Activated CD4-positive, alpha-beta memory T cell treated with anti-CD3 and anti-CD28 coated beads, Interleukin-2, amount 10 ng/mL, durations not matched to agents 7 days and 5 days (primary cell): ENCODE measurements at regions not wholly inside any gene's neighbourhood (a gene's known extent, or its start where the extent isn't known, plus 50 kb on each side); places are given as distances from the start of the nearest gene placed in this dataset.
"Not testable (repeated sequence)": the region's sequence is repeated elsewhere in the genome, so short reads cannot be mapped to it uniquely, and the experiment has no call there.

ENCODE experiments used
- CTCF ChIA-PET: fragments of 350-600 bp; sonication (Branson Sonifier 250); formaldehyde crosslinking; loops from one replicate; lab custom pipeline; 2021; ENCODE audit warnings: antibody characterized with exemption, inconsistent platforms; lab: Charles Lee
- POLR2A ChIA-PET: fragments of 350-600 bp; sonication (Branson Sonifier 250); formaldehyde crosslinking; loops from one replicate; lab custom pipeline; 2021; ENCODE audit warnings: antibody characterized with exemption; lab: Charles Lee
- DNase-seq: peaks from one replicate; pipeline ENCODE4 v3.0.0-alpha.2; 2020
- H3K27ac Mint-ChIP-seq: one replicate; pipeline ENCODE4 v1.8.0; 2021; ENCODE audit warnings: mild to moderate bottlenecking, mixed read lengths
- H3K27me3 Mint-ChIP-seq: one replicate; pipeline ENCODE4 v1.8.0; 2021; ENCODE audit warnings: mixed read lengths
- H3K36me3 Mint-ChIP-seq: one replicate; pipeline ENCODE4 v1.8.0; 2021; ENCODE audit warnings: low read depth, mixed read lengths
- H3K4me1 Mint-ChIP-seq: one replicate; pipeline ENCODE4 v1.8.0; 2021; ENCODE audit warnings: mixed read lengths
- H3K4me3 Mint-ChIP-seq: one replicate; pipeline ENCODE4 v1.8.0; 2021; ENCODE audit warnings: mild to moderate bottlenecking, mixed read lengths
- H3K9me3 Mint-ChIP-seq: one replicate; pipeline ENCODE4 v1.8.0; 2021; ENCODE audit warnings: mixed read lengths

- H3K9me3 Mint-ChIP-seq, H3K27me3 Mint-ChIP-seq, DNase-seq, H3K27ac Mint-ChIP-seq, H3K36me3 Mint-ChIP-seq, CTCF ChIA-PET, H3K4me1 Mint-ChIP-seq, POLR2A ChIA-PET, H3K4me3 Mint-ChIP-seq: not testable (repeated sequence)
These were observed 117.6 kb upstream of the KCNJ18 start for GRCh38 chr17:21574611-21575255.

DNA sequence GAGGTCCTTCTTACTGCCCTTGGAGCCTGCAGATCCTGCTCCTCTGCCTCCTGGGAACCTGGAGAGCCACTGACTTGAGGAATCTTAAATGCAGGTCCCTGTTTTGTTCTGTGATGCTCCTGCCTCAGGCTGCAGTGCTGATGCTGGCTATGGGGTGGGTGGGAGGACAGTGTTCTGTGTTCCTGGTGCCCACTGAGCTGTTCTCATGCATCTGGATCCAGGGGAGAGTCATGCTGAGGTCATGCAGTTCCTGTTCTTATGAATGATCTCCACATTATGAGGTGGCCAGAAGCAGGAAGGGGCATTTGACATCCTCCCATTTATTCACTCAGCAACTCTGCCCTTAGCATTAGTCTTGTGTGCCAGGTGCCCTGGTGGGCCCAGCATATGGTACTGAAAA lies 113.5 kb upstream of the KCNJ18 start:
- H3K9me3 Mint-ChIP-seq, DNase-seq, CTCF ChIA-PET, POLR2A ChIA-PET, H3K27me3 Mint-ChIP-seq, H3K4me3 Mint-ChIP-seq, H3K36me3 Mint-ChIP-seq, H3K27ac Mint-ChIP-seq, H3K4me1 Mint-ChIP-seq: not testable (repeated sequence)

DNA sequence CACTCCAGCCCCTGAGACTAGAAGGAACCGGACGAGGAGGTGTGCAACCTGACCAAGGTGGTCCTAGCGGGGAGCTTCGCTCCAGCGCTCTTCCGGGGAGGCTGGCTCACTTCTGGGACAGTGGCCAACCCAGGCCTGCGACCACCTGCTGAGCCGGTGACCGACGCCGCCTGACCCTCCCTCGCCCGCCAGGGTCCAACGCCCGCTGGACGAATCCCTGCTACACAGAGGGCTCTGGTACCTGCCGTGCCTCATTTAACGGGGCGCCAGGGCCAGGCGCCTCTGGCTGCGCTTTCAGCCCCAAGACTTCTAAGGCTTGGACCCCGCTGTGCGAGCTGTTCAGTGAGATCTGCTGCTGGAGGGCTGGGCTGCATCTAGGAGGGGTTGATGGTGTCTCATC lies 99.5 kb upstream of the KCNJ18 start:
- H3K4me1 Mint-ChIP-seq = no peaks in the 10 kb centered on the region

DNA sequence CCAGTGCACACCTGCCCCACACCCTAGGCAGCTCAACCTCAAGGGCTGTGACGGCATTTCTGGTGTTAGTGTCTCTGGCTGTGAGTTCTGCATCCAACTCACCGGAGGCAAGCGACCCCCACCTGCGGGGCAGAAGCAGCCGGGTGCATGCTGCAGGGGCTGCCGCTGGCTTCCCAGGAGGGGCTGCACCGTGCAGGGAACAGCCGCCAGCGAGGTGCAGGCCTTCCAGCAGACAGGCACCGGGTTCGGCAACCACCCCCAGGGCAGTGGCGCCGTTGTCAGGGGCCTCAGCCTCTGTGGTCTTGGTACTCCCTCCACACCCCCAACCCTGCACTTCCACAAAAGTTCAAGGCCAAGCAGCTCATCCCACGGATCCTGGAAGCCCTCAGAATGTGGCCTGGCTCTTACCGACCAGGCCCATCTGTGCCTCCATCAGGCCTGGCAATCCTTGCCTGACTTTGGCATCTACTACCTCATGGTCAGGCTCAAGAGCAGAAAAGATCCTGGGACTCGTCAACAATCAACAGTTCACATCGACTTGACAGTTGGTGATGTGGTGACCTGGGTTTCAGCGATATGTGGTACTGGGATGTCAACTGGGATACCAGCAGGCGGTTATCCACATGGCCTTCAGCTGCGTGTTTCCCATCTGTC lies 98.7 kb upstream of the KCNJ18 start:
- H3K36me3 Mint-ChIP-seq, H3K9me3 Mint-ChIP-seq, DNase-seq, CTCF ChIA-PET, H3K27ac Mint-ChIP-seq, H3K4me1 Mint-ChIP-seq, POLR2A ChIA-PET, H3K4me3 Mint-ChIP-seq: not testable (repeated sequence)
- H3K27me3 Mint-ChIP-seq = peaks cover 16% of the 10 kb centered on the region

More for the DNA sequence above, 99.5 kb upstream of the KCNJ18 start:
- ChIA-PET CTCF (no interaction called here), POLR2A (no interaction called here)
- no peak overlapping the region for H3K27ac Mint-ChIP-seq
- H3K9me3 Mint-ChIP-seq = no peaks in the 10 kb centered on the region
- DNase-seq = no peak
- no peak overlapping the region for H3K4me3 Mint-ChIP-seq
- peaks cover 16% of the 10 kb centered on the region for H3K27me3 Mint-ChIP-seq
- no peaks in the 10 kb centered on the region for H3K36me3 Mint-ChIP-seq

DNA sequence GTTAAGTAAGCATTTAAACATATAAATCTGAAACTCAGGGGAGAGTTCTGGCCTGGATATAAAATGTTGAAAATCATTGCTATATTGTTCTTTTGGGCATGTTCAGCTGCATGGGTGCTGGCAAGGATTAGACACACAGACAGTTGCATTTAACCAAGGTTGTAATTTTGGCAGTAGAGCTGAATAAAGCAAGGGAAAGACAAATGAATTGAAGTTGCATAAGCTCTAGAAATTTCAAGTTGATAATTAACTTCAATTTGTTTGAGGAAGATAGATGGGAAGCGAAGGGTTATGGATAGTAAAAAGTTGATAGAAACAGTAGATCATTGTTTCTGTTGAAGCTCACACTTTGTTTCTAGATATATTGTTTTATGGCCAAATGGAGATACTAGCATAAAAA lies 97.2 kb upstream of the KCNJ18 start:
- Mint-ChIP-seq H3K4me1 (no peaks in the 10 kb centered on the region), H3K9me3 (no peaks in the 10 kb centered on the region), H3K4me3 (no peak overlapping the region), H3K27ac (no peak overlapping the region), H3K36me3 (no peaks in the 10 kb centered on the region), H3K27me3 (peaks cover 16% of the 10 kb centered on the region)
- no peak for DNase-seq
- ChIA-PET CTCF (no interaction called here), POLR2A (no interaction called here)

GRCh38 chr17:21602176-21602575 lies 90.1 kb upstream of the KCNJ18 start:
- DNase-seq = no peak
- no peak overlapping the region for H3K4me3 Mint-ChIP-seq
- H3K4me1 Mint-ChIP-seq = no peaks in the 10 kb centered on the region
- H3K27me3 Mint-ChIP-seq = peaks cover 12% of the 10 kb centered on the region
- ChIA-PET CTCF (no interaction called here), POLR2A (no interaction called here)
- no peaks in the 10 kb centered on the region for H3K36me3 Mint-ChIP-seq
- H3K27ac Mint-ChIP-seq = no peak overlapping the region
- no peaks in the 10 kb centered on the region for H3K9me3 Mint-ChIP-seq

GRCh38 chr17:21603292-21603691 lies 89.0 kb upstream of the KCNJ18 start:
- H3K36me3 Mint-ChIP-seq, H3K9me3 Mint-ChIP-seq, H3K27ac Mint-ChIP-seq, CTCF ChIA-PET, H3K4me3 Mint-ChIP-seq, DNase-seq, H3K27me3 Mint-ChIP-seq, POLR2A ChIA-PET, H3K4me1 Mint-ChIP-seq: not testable (repeated sequence)

DNA sequence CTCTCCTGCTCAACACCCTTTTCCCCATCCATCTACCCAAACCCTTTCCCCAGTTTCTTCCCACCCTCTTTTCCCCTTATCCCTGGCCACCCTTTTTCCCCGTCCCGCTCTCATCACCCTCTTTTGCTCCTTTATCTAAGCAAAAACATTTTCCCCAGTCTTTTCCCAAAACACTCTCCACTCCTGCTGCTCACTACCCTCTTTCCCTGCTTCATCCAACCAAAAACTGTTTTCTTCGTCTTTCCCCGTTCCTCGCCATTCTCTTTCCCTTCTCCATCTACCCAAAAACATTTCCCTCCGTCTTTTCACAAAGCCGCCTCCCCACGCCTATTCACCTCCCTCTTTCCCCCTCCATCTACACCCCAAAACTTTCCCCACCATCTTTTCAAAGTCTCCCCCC lies 80.9 kb upstream of the KCNJ18 start:
- H3K36me3 Mint-ChIP-seq, CTCF ChIA-PET, H3K27ac Mint-ChIP-seq, DNase-seq, H3K27me3 Mint-ChIP-seq, H3K4me3 Mint-ChIP-seq, POLR2A ChIA-PET, H3K9me3 Mint-ChIP-seq, H3K4me1 Mint-ChIP-seq: not testable (repeated sequence)

DNA sequence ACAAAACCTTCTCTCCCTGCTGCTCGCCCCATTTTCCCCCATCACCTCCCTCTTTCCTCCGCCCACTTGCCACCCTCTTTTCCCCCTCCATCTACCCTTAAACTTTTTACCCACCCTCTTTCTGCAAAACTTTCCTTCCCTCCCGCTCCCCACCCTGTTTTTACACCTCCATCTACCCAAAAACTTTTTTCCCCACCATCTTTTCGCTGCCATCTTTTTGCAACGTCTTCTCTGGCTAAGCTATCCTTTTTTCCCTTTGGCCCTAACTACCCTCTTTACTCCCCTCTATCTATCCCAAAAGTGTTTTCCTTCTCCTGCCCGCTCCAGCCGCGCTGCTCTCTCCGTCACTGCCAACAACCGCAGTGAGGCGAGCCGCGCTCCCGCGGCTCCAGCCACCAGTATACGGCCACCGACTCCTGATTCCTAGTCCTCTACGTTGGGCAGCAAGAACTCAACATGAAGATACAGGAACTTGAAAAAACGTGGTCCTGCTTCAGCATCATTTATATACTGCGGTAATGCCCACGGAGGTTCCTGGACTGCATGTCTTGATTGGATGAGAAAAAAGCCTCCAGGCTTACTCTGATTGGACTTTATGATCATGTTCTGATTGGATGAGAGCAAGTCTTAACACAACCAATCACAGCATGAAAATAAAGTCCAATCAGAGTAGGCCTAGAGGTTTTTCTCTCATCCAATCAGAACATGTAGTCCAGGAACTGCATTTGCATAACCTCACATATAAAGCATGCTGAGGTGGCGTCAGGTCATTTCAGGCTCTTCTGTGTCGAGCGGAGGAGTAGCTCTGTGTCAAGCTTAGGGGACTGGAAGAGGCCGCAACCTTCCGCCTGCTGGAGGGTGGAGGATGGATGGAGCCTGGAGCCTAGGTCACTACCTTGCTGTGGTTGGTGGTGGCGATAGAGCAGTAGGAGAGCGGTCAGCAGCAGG lies 79.9 kb upstream of the KCNJ18 start:
- POLR2A ChIA-PET, H3K27ac Mint-ChIP-seq, H3K36me3 Mint-ChIP-seq, H3K27me3 Mint-ChIP-seq, H3K4me1 Mint-ChIP-seq, H3K9me3 Mint-ChIP-seq, DNase-seq, H3K4me3 Mint-ChIP-seq, CTCF ChIA-PET: not testable (repeated sequence)

DNA sequence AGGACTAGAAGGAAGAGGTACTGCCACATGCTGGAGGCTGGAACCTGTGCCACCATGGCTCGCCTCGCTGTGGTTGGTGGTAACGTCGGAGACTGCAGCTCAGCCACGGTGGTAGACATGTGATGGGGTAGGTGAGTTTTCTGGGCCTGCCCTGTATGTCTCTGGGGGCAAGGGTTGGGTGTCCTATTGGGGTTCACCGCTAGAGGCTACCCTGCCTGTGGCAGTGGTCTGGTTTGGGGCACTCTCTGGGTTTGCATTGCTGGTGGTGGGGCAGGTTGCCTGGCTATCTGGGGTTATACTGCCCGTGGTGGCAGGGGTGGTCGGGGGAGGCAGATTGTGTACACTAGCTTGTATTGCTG lies 79.3 kb upstream of the KCNJ18 start:
- no peak overlapping the region for H3K4me3 Mint-ChIP-seq
- no peaks in the 10 kb centered on the region for H3K4me1 Mint-ChIP-seq
- no peak for DNase-seq
- peaks cover 7% of the 10 kb centered on the region for H3K27me3 Mint-ChIP-seq
- no peaks in the 10 kb centered on the region for H3K9me3 Mint-ChIP-seq
- ChIA-PET POLR2A (no interaction called here), CTCF (no interaction called here)
- no peak overlapping the region for H3K27ac Mint-ChIP-seq
- H3K36me3 Mint-ChIP-seq = no peaks in the 10 kb centered on the region

GRCh38 chr17:21626987-21627386 lies 65.3 kb upstream of the KCNJ18 start:
- H3K4me1 Mint-ChIP-seq, DNase-seq, H3K27ac Mint-ChIP-seq, H3K9me3 Mint-ChIP-seq, H3K27me3 Mint-ChIP-seq, POLR2A ChIA-PET, H3K36me3 Mint-ChIP-seq, H3K4me3 Mint-ChIP-seq, CTCF ChIA-PET: not testable (repeated sequence)
